H1 (cell line): ENCODE measurements at regions not wholly inside any gene's neighbourhood (a gene's known extent, or its start where the extent isn't known, plus 50 kb on each side); places are given as distances from the start of the nearest gene placed in this dataset.

Experiments used
- CBX8 ChIP-seq: fragments of 300-800, 300-1000 bp; sonication (generic); IDR thresholded peaks from 2 replicates; pipeline ENCODE4 v1.7.1; 2016; ENCODE audit warnings: low read depth, low read length, borderline replicate concordance
- KDM5A ChIP-seq: fragments of 200-600 bp; IDR thresholded peaks from 2 replicates; pipeline ENCODE4 v1.7.1; 2012; ENCODE audit warnings: mild to moderate bottlenecking, low read length, inconsistent platforms, mixed read lengths
- NANOG ChIP-seq: IDR thresholded peaks from 2 replicates; pipeline ENCODE4 v1.6.1; 2011; ENCODE audit warnings: low read length, low read depth, mild to moderate bottlenecking, inconsistent platforms; ENCODE audit not compliant: insufficient read depth, poor library complexity, severe bottlenecking
- POU5F1 ChIP-seq: IDR thresholded peaks from 2 replicates; pipeline ENCODE4 v1.6.1; 2011; ENCODE audit warnings: low read depth, mild to moderate bottlenecking, low read length, moderate library complexity
- RBBP5 ChIP-seq: IDR thresholded peaks from 2 replicates; pipeline ENCODE4 v1.7.1; 2012; ENCODE audit warnings: low read depth, mild to moderate bottlenecking, inconsistent platforms, low read length, moderate library complexity, borderline replicate concordance

GRCh38 chr16:62816971-62817519 lies 780.8 kb upstream of the CDH8 start (continued):
- TF ChIP-seq RBBP5 = no peak
- no peak for TF ChIP-seq KDM5A
- TF ChIP-seq CBX8 = no peak
- no peak for TF ChIP-seq POU5F1
- no peak for TF ChIP-seq NANOG
